ENCODE measurements at regions not wholly inside any gene's neighbourhood (a gene's known extent, or its start where the extent isn't known, plus 50 kb on each side); places are given as distances from the start of the nearest gene placed in this dataset.

- intact Hi-C loops (cut with micrococcal nuclease) (no loop called here), dilution Hi-C loops (cut with MboI; ENCODE audit: extremely low pct_ligation_motif_present, low sequenced_read_pairs) (no loop called here)
- FAIRE-seq (no peak), DNase-seq (ENCODE audit: low read depth, low spot score) (no peak)
- H3K9me3 ChIP-seq (replicated peaks; ENCODE audit: control insufficient read depth, insufficient read depth, low read length): no peaks in the 10 kb centered on the region
- H3K27ac ChIP-seq (ENCODE audit: insufficient read depth, low read depth, low read length): no peak overlapping the region
- H3K36me3 ChIP-seq (ENCODE audit: control insufficient read depth in 2 of 2, extremely low read depth in 1 of 2, insufficient read depth in 2 of 2, low read length in 2 of 2): no peaks in the 10 kb centered on the region
- no peak for TF ChIP-seq EZH2 (IDR thresholded peaks at IDR 0.05; ENCODE audit: borderline replicate concordance, low read depth, low read length, severe bottlenecking)
- TF ChIP-seq, protein P1, sequence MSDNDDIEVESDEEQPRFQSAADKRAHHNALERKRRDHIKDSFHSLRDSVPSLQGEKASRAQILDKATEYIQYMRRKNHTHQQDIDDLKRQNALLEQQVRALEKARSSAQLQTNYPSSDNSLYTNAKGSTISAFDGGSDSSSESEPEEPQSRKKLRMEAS (IDR thresholded peaks at IDR 0.05; ENCODE audit: insufficient read depth, insufficient read length): no peak
- no peak for TF ChIP-seq POLR2AphosphoS5 (IDR thresholded peaks at IDR 0.05; ENCODE audit: insufficient read depth, low read depth, low read length)
- TF ChIP-seq JUN (IDR thresholded peaks at IDR 0.05; ENCODE audit: borderline replicate concordance, insufficient read depth, insufficient read length, low read depth): no peak
- no peak for TF ChIP-seq MYC (IDR thresholded peaks at IDR 0.05; ENCODE audit: low read depth, low read length)
- no peak for TF ChIP-seq GATA2 (IDR thresholded peaks at IDR 0.05; ENCODE audit: insufficient read depth, insufficient read length, low read depth, low read length)
- TF ChIP-seq POLR2A (IDR thresholded peaks at IDR 0.05; ENCODE audit: low read depth, low read length): no peak
- TF ChIP-seq CTCF (IDR thresholded peaks at IDR 0.05; ENCODE audit: extremely low read depth in 1 of 2, insufficient read depth in 1 of 2, low read depth in 1 of 2, low read length in 2 of 2): no peak
- no peak for TF ChIP-seq FOS (IDR thresholded peaks at IDR 0.05; ENCODE audit: borderline replicate concordance, insufficient read depth, low read length)
- H2AFZ ChIP-seq (ENCODE audit: low read depth, low read length): no peak overlapping the region
- no peak overlapping the region for H3K4me2 ChIP-seq (ENCODE audit: insufficient read depth, low read length)
- H3K79me2 ChIP-seq (ENCODE audit: control insufficient read depth, insufficient read depth, low read length): no peaks in the 10 kb centered on the region
- no peaks in the 10 kb centered on the region for H4K20me1 ChIP-seq (replicated peaks; ENCODE audit: control insufficient read depth, extremely low read depth, insufficient read depth, low read length)
- no peaks in the 10 kb centered on the region for H3K4me1 ChIP-seq (ENCODE audit: control insufficient read depth, extremely low read depth, insufficient read depth, low read length)
- H3K4me3 ChIP-seq (replicated peaks in 1 of 3; ENCODE audit: insufficient read depth in 1 of 3, low read depth in 1 of 3, low read length in 3 of 3): no peak overlapping the region
- H3K27me3 ChIP-seq (ENCODE audit: control insufficient read depth in 2 of 2, insufficient read depth in 2 of 2, low read length in 2 of 2): no peaks in the 10 kb centered on the region
- H3K9me1 ChIP-seq (replicated peaks; ENCODE audit: control insufficient read depth, extremely low read depth, insufficient read depth, low read length): no peaks in the 10 kb centered on the region
- ChIA-PET POLR2A (no interaction called here), CTCF (no interaction called here)
- no TSS peak for BruUV-seq (replicated peaks)
- H3K9ac ChIP-seq (replicated peaks; ENCODE audit: extremely low read depth, insufficient read depth, low read length): no peak overlapping the region
Observed at GRCh38 chr2:192645811-192646598, 451.3 kb upstream of the TMEFF2 start.

Data from endothelial cell of umbilical vein (primary cell).